Skeletal muscle cell (primary cell): ENCODE measurements at regions not wholly inside any gene's neighbourhood (a gene's known extent, or its start where the extent isn't known, plus 50 kb on each side); places are given as distances from the start of the nearest gene placed in this dataset.

Experiments
- DNase-seq: peaks from one replicate; pipeline ENCODE4 v3.0.0-alpha.2; 2010; ENCODE audit warnings: low read depth
- H3K4me3 ChIP-seq: 2 replicates; pipeline ENCODE4 v1.5.1; 2011; ENCODE audit warnings: low read depth, mild to moderate bottlenecking, control low read depth, low read length, moderate library complexity

DNA sequence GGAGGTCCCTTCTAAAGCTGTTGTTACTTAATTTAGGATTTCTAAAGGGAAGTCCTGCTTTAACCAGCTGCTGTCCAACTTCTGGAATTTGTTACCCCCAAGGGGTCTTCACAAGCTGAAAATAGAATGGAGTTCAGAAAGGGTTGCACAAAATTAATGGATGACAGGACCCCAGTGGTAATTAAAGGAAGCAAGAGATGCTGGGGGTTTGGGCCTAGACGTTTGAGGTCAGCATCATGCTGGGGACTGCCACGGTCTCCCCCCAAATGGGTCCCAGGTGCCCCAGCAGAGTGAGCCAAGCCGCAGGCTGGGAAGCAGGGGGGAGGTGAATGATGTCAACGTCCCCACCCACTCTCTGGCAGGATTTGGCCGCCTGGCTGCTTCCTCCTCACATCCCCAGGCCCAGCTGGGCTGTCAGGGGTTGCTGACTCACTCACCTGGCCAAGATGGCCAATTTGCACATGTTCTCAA, 97.5 kb upstream of the ARAP3 start:
- no peak for DNase-seq
- H3K4me3 ChIP-seq, result no peak overlapping the region

DNA sequence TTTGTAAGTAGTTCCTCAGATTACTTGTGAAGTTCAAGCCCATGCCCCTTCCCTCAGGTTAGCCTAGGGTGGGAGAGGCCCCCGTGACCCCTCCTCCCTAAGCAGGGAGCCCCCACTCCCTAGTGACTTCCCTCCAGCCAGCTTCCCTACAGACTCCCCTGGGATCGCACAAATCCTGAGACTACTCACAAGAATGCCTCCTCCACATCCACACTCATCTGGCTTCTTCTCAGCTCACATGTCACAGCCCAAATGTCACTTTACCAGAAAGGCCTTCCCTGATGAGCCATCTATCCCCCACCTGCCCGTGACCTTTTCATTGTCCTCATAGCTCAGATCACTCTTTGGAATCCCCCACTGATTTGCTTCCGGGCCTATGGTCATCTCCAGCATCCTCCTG, 96.7 kb upstream of the ARAP3 start:
- DNase-seq, result no peak
- no peak overlapping the region for H3K4me3 ChIP-seq

DNA sequence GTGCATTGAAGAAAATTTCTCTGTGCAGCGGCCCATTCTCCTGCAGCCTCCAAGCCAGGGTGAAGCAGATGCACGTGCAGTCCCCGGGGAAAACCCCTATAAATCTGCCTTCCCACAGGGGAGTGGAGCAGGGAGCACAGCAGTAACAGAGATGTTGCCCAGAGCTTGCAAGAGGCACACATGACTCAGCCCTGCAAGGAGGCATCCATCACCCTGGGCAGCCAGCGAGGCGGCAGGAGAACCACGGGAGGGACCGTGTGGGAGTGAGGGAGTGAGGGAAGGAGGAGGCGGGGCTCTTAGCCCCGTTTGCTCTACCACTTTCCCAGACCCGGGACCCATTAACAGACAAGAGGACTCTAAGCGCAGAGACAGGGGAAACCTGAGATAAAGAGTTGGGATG, 96.2 kb upstream of the ARAP3 start:
- H3K4me3 ChIP-seq, result no peak overlapping the region
- peak; percentile 36 for DNase-seq

DNA sequence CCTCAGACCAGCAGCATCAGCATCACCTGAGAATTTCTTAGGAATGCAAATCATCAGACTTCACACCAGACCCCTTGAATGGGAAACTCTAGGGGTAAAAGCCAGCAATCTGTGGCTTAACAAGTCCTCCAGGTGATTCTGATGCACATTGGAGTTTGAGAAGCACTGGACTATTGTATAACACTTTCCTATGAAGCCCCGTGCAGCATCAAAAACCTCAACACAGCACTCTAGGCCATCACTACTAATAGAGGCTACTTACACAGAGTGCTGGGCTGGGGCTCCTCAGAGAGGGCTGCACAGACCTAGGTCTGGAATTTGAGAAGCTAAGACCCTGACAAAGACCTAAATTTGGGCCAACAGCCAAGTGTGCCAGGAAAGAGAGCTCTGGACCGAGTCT, 95.7 kb upstream of the ARAP3 start:
- no peak for DNase-seq

DNA sequence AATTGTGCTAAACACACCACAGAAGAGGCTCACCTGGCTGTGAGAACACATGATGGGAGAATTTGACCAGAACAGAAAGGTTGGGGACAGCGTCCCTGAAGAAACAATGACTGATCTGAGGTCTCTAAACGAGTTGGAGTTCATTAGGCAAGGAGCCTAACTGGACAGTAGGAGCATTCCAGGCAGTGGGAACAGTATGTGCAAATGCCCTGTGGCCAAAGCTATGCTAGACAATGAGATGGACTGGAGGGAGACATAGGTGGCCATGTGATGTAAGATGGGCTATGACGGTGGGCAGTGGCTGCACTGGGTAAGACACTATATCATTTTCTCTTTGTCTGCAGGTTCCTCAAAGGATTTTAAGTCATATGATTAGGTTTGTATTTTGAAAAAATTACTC, 95.1 kb upstream of the ARAP3 start:
- DNase-seq, result no peak
- H3K4me3 ChIP-seq, result no peak overlapping the region

More for the DNA sequence above, 95.7 kb upstream of the ARAP3 start:
- H3K4me3 ChIP-seq, result no peak overlapping the region

DNA sequence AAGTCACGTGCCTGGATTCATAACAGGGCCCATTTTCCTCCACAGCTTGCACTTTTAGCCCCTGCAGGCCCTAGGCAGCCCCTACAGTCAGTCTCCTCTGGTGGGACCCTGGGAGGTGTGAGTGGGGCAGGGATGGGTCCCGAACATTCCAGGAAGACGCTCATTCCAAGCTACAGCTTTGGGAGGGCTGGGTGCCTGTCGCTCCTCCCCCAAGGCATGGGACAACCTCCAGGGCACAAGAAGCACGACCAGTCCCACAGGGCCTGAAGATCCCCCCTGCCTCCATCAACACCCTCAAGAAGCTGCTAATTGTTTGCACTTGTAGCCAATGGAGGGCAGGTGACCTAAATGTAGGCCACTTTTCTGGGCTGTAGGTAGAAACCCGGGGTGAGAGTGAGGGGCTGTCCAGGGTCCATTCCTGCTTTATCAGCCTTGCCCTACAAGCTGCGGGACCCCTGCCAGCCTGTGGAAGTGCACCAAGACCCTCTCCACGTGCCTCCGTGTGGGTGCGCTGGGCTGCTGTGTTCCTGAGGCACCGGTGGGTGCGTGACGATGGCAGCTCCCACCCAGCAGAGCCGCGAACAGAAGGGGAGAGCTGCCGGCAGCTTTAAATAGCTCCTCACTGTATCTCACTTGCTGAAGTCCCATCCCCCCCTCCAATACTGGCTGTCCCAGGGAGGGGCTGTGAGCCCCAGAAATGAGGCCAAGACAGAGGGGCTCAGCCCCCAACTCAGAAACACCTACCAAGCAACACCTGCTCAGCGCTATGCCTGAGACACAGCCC, 91.9 kb upstream of the ARAP3 start:
- H3K4me3 ChIP-seq, result no peak overlapping the region
- no peak for DNase-seq

DNA sequence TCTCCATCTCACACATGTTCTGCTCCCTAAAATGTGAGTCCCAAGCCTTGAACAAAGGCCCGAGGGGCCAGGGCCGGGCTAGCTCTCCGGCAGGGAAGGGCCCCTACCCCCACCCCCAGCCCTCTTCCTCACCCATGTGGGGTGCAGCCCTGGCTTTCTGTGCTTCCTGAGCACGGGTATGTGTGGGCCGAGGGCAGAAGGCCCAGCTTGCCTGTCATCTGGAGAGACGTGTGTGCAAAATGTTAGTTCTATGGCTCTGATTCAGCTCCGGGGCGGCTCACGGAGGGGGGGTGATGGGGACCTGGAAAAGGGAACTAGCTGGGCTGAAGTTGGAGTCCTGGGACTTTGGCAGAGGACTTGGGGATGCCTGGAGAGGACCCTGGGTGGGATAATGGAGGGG, 90.3 kb upstream of the ARAP3 start:
- DNase-seq, result no peak

DNA sequence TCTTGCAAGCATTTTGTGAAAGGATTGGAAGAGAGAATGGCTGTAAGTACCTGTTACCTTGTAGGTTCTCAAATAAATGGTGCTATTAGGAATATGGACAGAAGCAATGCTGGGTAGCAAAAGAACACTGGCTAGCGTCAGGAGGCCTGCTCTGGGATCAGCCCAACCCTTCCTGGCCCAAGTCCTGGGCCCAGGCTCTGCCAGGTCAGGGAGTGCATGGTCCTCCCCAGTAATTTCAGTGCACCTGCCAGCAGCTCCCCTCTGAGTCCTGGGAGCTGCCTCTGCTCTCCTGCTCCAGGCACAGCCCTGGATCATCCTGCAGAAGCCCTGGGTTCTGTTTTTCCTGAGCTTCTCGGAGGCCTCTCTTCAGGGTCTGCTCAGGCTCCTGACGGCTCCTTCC, 89.5 kb upstream of the ARAP3 start:
- H3K4me3 ChIP-seq, result no peak overlapping the region
- no peak for DNase-seq

More for the DNA sequence above, 90.3 kb upstream of the ARAP3 start:
- no peak overlapping the region for H3K4me3 ChIP-seq

DNA sequence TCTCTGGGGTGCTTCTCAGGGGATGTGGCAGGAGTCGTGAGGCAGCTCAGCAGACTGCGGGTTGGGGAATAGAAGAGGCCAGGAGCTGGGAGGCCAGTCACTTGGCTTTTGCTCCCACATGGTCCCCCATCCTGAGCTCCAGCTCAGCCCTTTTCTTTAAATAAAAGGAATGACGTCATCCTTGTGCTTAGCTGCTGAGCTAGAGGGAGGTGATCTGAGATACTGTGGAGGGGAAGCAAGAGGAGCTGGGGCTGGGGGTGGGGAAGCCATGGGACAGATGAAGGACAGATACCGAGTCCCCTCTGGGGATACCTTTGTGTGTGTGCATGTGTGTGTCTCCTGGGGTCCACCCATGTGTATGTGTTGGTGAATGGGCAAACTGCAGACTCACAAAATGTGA, 89.0 kb upstream of the ARAP3 start:
- DNase-seq, result no peak
- no peak overlapping the region for H3K4me3 ChIP-seq

DNA sequence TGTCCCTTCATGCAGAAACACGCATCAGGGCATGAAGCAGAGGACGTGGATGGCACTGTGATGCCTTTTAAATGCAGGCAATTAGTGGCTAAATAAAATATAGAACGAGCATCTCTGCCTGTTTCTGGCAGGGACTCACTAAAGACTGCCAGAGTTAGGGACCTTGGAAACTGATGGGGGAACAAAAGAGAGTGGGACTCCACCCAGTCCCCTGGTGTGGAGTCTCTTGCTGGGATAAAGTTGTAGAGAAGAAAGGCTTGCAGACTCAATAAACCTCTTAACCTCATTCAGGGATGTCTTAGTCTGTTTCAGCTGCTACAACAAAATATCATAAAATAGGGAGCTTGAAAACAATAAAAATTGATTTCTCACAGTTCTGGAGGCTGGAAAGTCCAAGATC, 87.6 kb upstream of the ARAP3 start:
- no peak for DNase-seq
- H3K4me3 ChIP-seq, result no peak overlapping the region

DNA sequence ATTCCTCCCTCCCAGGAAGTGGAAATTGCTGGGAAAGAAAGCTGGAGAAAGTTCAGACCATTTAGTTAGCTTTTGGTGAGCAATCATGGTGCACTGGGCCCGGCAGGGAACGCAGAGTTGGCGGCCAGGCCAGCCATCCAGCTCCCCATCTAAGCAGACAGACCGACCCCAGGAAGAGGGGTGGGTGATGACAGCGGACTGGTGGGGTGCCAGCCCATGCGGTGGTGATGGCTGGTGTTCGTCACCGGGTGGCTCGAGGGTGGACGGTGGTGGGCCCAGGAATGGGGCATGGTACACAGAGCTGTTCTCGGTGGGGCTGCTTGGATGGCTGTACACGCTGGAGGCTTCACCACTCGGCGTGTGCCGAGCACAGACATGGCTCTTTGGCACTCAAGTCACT, 85.6 kb upstream of the ARAP3 start:
- no peak for DNase-seq
- no peak overlapping the region for H3K4me3 ChIP-seq

DNA sequence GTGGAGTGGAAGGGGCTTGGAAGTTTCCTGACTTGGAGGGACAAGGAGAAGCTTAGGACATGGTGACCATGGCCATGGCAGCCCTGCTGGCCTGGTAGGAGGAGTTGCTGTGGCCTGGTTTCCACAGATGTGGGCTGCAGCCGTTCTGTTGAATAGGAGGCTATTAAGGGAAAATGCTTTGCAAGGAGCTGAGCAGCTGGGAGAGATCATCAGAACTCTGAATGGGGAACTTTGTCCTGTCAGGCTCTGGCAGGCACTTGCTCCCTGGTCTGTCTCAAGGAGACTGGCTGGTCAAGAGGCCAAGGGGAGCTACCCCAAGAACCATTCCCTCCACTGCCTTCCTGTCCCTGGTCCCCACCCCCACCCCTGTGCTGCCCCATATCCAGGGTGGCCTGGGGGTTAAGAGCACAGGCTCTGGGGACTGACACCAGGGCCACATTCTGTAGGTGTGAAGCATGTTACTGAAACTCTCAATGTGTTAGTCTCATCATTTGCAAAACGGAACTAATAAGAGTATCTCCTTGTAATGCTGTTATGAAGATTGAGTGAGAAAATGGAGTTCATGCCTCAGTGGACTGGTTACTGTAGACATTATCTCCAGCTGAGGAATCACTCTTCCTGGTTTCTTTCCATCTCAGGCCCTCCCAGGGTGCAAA, 84.0 kb upstream of the ARAP3 start:
- DNase-seq, result no peak
- H3K4me3 ChIP-seq, result no peak overlapping the region

DNA sequence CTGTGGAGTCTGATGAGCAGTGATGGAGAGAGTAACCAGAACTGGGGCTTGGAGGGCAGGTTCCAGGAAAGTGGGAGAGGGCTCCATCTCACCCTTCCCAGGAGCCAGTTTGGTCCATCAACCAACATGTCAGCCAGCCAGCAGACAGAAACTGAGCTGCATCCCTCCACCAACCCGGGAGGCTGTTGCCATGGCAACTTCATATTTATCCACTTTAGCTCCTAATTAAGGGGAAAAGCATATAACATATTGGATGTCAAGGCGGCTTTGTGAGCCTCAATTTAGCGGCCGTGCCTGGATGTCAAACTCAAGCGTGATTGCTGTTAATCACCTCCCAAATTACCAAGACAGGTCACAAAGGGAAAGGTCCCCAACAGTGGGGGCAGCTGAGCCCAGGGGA, 81.5 kb upstream of the ARAP3 start:
- H3K4me3 ChIP-seq, result no peak overlapping the region
- no peak for DNase-seq

DNA sequence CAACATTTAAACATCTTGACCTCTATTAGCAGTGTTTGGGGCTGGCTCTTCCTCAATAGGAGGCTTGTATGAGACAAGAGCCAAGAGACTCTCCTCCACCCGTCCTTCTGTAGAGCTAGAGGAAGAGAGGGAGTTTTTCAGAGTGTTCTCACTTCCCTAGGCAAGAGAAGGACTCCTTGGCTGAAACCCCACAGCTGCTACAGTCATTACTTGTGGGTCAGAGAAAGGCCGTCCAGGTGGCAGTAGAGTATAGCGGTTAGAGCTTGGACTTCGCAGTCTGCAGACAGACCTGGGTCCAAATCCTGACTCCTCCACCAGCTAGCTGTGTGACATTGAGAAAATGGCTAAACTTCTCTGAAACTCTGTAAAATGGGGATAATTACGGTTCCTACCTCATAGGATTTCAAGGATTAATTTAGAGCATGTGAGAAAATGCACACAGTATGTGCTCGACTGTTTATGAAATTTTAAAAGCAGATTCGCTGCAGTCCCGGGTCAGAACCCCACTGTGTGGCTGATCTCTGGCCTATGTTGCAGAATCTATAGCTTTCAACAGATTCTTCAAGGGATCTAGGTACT, 80.8 kb upstream of the ARAP3 start:
- DNase-seq, result no peak
- no peak overlapping the region for H3K4me3 ChIP-seq

DNA sequence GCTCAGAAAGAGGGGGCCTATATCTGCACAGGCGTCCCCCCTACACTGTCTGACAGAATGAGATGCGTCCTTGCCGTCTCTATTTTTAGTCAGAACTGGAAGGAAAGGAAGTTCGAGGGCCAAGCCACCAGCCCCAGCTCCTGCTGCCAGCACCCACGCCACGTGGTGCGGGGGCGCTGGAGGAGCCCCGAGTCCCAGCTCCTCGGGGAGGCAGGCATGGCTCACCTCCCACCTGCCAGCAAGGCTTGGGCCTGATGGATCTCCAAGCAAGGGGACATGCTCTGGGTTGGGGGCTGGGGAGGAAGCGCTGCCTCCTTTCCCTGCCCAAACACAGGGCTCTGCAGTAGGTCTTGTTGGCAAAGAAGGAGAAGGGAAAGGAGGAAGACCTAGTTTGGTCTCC, 80.3 kb upstream of the ARAP3 start:
- no peak for DNase-seq
- no peak overlapping the region for H3K4me3 ChIP-seq

DNA sequence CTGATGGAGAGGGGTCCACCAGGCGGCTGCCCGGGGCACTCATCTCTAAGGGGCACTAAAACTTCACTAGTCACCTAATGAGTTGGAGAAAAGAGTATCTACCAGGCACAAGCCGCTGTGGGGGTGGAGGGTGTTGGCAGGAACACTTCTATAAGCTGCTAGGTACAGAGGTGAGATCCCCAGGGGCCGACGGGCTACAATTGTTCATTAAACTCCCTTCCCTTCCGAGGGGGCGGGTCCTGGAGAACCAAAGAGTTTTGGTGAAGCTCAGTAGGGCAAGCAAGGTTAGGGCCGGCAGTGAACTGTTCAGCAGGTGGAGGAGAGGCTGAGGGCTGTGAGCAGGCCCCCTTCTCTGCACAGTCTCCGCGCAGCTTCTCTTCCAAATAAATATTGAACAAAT, 78.7 kb upstream of the ARAP3 start:
- DNase-seq, result no peak
- H3K4me3 ChIP-seq, result no peak overlapping the region

DNA sequence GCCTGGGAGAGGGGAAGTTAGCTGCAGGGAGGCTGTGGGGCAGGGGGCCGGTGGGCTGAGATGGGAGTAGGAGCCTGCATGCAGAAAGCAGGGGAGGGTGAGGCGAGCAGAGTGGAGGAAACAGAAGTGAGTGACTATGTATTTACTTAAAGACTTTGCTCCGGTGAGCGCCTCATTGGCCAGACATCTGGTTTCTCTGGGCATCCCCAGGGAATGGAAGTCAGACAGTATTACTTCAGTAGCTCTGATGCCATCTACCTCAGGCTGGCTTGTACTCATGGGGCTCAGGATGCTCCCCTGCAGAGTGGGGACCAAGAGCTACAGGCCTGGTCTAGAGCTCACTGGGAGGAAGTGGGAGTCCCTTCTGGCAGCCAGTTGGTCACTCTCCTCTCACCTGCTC, 78.2 kb upstream of the ARAP3 start:
- no peak overlapping the region for H3K4me3 ChIP-seq
- DNase-seq, result no peak

DNA sequence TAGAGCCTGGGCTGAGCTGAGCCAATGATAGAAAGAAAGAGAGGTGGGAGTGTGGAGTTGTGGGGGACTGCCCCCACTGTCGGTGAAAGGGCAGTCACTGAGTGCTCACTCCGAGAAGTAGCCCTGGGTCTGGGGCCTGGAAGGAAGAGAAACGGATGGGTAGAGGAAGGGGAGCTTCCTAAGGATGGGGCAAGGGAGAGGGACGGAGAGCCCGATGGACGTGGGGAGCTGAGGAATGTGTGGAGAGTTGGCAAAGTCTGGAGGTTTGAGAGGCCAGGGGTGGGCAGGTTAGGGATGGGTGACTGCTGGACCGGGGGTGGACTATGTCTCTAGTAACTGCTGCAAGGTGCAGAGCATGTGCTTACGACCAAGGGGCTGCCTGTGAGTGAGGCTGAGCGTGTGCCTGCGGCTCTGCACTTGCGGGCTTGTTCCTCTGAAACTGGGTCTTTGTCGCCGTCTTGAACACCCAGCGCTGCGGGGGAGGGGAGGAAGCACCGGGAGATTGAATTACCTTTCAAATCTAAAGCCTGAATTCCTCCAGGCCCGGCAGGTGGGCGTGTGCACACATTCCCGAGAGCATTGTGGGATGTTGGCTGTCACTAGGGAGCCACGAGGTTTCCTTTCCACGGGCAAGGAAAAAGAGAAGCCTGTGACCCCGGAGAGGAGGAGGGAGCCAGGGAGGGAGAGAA, 76.4 kb upstream of the ARAP3 start:
- no peak overlapping the region for H3K4me3 ChIP-seq
- DNase-seq, result no peak

DNA sequence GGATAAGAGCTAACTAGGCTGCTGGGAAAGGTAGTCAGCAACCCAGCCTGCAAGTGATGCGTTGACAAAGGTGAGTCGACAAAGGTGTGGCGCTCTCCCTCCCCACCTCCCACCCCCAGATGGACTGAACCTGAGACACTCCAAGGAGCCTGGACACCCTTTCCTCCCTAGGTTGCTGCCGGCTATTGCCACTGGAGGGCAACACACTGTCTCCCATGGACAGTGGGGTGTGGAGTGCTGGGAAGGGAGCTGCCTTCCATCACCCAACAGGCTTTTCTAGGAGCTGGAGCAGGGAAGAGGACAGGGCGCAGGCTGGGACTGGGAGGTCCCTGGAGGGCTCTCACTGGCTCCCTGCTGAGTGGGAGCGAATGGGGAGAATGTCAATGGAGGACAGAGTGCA, 75.4 kb upstream of the ARAP3 start:
- no peak for DNase-seq
- H3K4me3 ChIP-seq, result no peak overlapping the region

DNA sequence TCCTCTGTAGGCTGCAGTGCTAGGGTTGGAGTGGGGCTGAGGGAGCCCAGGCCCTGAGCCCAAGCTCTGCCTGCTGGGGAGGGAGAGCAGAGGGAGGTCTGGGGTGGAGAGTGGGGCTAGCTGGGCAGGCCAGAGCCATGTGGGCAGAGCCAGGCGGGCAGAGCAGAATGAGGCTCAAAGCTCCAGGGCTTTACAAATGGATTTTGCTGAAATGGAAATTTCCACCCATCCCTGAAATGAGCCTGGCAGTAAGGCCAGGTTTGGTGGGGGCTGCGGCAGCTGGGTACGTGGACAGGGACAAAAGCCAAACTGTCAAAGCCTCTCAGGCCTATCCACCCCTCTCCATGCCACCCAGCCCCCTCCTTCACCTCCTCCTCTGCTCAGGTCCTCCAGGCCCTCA, 74.2 kb upstream of the ARAP3 start:
- no peak for DNase-seq
- H3K4me3 ChIP-seq, result no peak overlapping the region
